Thymus (tissue), 11 donors: ENCODE measurements at regions not wholly inside any gene's neighbourhood (a gene's known extent, or its start where the extent isn't known, plus 50 kb on each side); places are given as distances from the start of the nearest gene placed in this dataset.
"Not testable (repeated sequence)": the region's sequence is repeated elsewhere in the genome, so short reads cannot be mapped to it uniquely, and the experiment has no call there.

Experiments
- DNase-seq, 9 donors: peaks; one replicate each; pipeline ENCODE4 v3.0.0-alpha.2; 2013; ENCODE audit warnings: low spot score in 9 of 9, low read depth in 6 of 9, missing footprints in 1 of 9
- H3K27ac ChIP-seq, 2 donors: one replicate each; pipeline ENCODE4 v1.5.1; 2013; ENCODE audit warnings: control low read depth in 1 of 2, low read depth in 1 of 2, low read length in 1 of 2, mild to moderate bottlenecking in 1 of 2, moderate library complexity in 1 of 2
- H3K27me3 ChIP-seq, 2 donors: one replicate each; pipeline ENCODE4 v1.5.1; 2013; ENCODE audit warnings: low read length in 1 of 2; ENCODE audit not compliant: control insufficient read depth in 2 of 2, insufficient read depth in 1 of 2
- H3K36me3 ChIP-seq, 2 donors: one replicate each; pipeline ENCODE4 v1.5.1; 2013; ENCODE audit warnings: low read length in 1 of 2, mild to moderate bottlenecking in 1 of 2, moderate library complexity in 1 of 2; ENCODE audit not compliant: control insufficient read depth in 2 of 2, insufficient read depth in 2 of 2
- H3K4me1 ChIP-seq, 2 donors: one replicate each; pipeline ENCODE4 v1.5.1; 2013; ENCODE audit warnings: low read length in 2 of 2; ENCODE audit not compliant: control insufficient read depth in 2 of 2, insufficient read depth in 2 of 2
- H3K4me3 ChIP-seq, 2 donors: one replicate each; pipeline ENCODE4 v1.5.1; 2013; ENCODE audit warnings: low read length in 2 of 2, control low read depth in 1 of 2, mild to moderate bottlenecking in 1 of 2
- H3K9me3 ChIP-seq, 2 donors: one replicate each; pipeline ENCODE4 v1.5.1; 2013; ENCODE audit warnings: low read length in 1 of 2, mild to moderate bottlenecking in 1 of 2; ENCODE audit not compliant: control insufficient read depth in 2 of 2, insufficient read depth in 1 of 2
- WGBS: extraction: QIAGEN DNeasy Blood & Tissue Kit; methylation state at CpG from one replicate; pipeline ENCODE4 v1.1.7; 2013; 5-methylcytosine and 5-hydroxymethylcytosine counted together
- donor health status: healthy.

DNA sequence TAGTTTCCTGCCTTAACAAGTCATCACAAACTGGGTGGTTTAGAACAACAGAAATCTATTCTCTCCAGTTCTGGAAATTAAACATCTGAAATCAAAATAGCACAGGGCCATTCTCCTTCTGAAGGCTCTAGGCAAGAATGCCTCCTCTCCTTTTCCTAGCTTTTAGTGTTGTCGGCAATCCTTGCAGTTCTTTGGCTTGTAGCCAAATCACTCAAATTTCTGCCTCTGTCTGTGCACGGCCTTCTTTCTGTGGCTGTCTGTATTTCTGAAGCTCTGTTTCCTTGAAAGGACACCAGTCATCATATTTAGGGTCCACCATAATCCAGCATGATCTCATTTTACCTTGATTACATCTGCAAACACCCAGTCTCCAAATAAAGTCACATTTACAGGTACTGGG is 795.5 kb downstream of the METTL15 start:
- no peaks in the 10 kb centered on the region for H3K4me1 ChIP-seq
- 61% methylated on average over 2 of the region's 2 CpGs for WGBS
- no peaks in the 10 kb centered on the region for H3K9me3 ChIP-seq
- DNase-seq: peak in 1 of 9 donors; percentile 5
- H3K36me3 ChIP-seq: no peaks in the 10 kb centered on the region
- no peak overlapping the region for H3K4me3 ChIP-seq
- no peak overlapping the region for H3K27ac ChIP-seq
- no peaks in the 10 kb centered on the region for H3K27me3 ChIP-seq

DNA sequence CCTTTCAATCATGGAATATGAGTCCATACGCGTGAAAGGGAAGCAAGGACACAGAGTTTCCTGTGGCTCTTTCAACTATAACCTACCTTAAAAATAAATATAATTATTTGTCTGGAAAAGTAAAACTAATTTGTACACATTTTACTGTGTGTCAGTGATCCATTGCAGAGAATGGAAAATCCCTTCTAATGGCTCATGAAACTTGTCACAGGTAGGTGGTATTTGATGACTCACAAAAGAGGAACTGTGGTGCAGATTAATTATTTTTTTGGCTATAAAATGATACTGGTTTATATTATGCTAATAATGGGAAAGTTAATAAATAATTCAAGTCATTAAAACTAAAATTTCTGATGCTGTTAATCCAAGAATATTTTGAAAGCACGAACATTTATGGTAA is 792.2 kb downstream of the METTL15 start:
- Histone ChIP-seq H3K27me3 (no peaks in the 10 kb centered on the region), H3K4me1 (no peaks in the 10 kb centered on the region), H3K36me3 (no peaks in the 10 kb centered on the region), H3K9me3 (no peaks in the 10 kb centered on the region), H3K27ac (no peak overlapping the region), H3K4me3 (no peak overlapping the region)
- no peak for DNase-seq
- WGBS: 94% methylated on average over 3 of the region's 3 CpGs

- no peaks in the 10 kb centered on the region for H3K36me3 ChIP-seq
- H3K27ac ChIP-seq: no peak overlapping the region
- H3K9me3 ChIP-seq: no peaks in the 10 kb centered on the region
- H3K4me1 ChIP-seq: no peaks in the 10 kb centered on the region
- no peak overlapping the region for H3K4me3 ChIP-seq
- H3K27me3 ChIP-seq: no peaks in the 10 kb centered on the region
- DNase-seq: no peak
Observed at GRCh38 chr11:28899706-28900105, 791.5 kb downstream of the METTL15 start.

- not testable (repeated sequence) for H3K27me3 ChIP-seq, DNase-seq, H3K4me3 ChIP-seq, H3K27ac ChIP-seq, H3K4me1 ChIP-seq, H3K9me3 ChIP-seq, H3K36me3 ChIP-seq
- WGBS: 94% methylated on average over 26 of the region's 26 CpGs
Observed at GRCh38 chr11:28890601-28891040, 782.4 kb downstream of the METTL15 start.

- Histone ChIP-seq H3K27ac (no peak overlapping the region), H3K4me3 (no peak overlapping the region), H3K4me1 (no peaks in the 10 kb centered on the region), H3K27me3 (no peaks in the 10 kb centered on the region), H3K9me3 (no peaks in the 10 kb centered on the region), H3K36me3 (no peaks in the 10 kb centered on the region)
- 55% methylated on average over 1 of the region's 1 CpG for WGBS
- DNase-seq: no peak
Observed at GRCh38 chr11:28887681-28888080, 779.5 kb downstream of the METTL15 start.

GRCh38 chr11:28879869-28880268 is 771.7 kb downstream of the METTL15 start:
- no peaks in the 10 kb centered on the region for H3K9me3 ChIP-seq

GRCh38 chr11:28878025-28878424 is 769.8 kb downstream of the METTL15 start:
- 93% methylated on average over 4 of the region's 4 CpGs for WGBS
- no peak for DNase-seq
- Histone ChIP-seq H3K9me3 (no peaks in the 10 kb centered on the region), H3K4me1 (no peaks in the 10 kb centered on the region), H3K4me3 (no peak overlapping the region), H3K36me3 (no peaks in the 10 kb centered on the region), H3K27ac (no peak overlapping the region), H3K27me3 (no peaks in the 10 kb centered on the region)

More at GRCh38 chr11:28879869-28880268, 771.7 kb downstream of the METTL15 start:
- 93% methylated on average over 2 of the region's 2 CpGs for WGBS
- no peak overlapping the region for H3K27ac ChIP-seq
- H3K36me3 ChIP-seq: no peaks in the 10 kb centered on the region
- H3K27me3 ChIP-seq: no peaks in the 10 kb centered on the region
- no peak for DNase-seq
- H3K4me3 ChIP-seq: no peak overlapping the region
- H3K4me1 ChIP-seq: no peaks in the 10 kb centered on the region

DNA sequence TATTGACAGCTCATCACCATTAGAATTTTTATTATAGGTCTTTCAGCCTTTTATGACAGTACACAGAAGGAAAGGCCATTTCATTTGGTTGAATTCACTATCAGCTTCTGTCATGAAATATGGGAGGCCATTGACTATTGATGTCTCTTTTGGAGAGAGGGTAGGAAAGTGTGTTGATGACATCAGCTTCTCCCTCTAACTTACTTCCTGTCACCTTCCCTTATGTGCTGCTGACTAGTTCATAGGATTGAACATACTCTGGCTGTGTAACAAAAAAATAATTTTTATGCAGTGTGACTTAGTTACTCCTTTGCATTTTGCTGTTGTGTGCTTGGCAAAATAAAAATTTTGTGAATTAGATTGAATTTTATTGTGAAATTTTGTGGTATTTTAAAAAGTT is 769.2 kb downstream of the METTL15 start:
- no peaks in the 10 kb centered on the region for H3K4me1 ChIP-seq
- no peaks in the 10 kb centered on the region for H3K36me3 ChIP-seq
- no peaks in the 10 kb centered on the region for H3K9me3 ChIP-seq
- no peaks in the 10 kb centered on the region for H3K27me3 ChIP-seq
- H3K4me3 ChIP-seq: no peak overlapping the region
- no peak for DNase-seq
- H3K27ac ChIP-seq: no peak overlapping the region

- H3K4me1 ChIP-seq: no peaks in the 10 kb centered on the region
- no peak overlapping the region for H3K4me3 ChIP-seq
- no peaks in the 10 kb centered on the region for H3K27me3 ChIP-seq
- H3K27ac ChIP-seq: no peak overlapping the region
- H3K36me3 ChIP-seq: no peaks in the 10 kb centered on the region
- 84% methylated on average over 1 of the region's 1 CpG for WGBS
- no peak for DNase-seq
- no peaks in the 10 kb centered on the region for H3K9me3 ChIP-seq
Observed at GRCh38 chr11:28874706-28875105, 766.5 kb downstream of the METTL15 start.

DNA sequence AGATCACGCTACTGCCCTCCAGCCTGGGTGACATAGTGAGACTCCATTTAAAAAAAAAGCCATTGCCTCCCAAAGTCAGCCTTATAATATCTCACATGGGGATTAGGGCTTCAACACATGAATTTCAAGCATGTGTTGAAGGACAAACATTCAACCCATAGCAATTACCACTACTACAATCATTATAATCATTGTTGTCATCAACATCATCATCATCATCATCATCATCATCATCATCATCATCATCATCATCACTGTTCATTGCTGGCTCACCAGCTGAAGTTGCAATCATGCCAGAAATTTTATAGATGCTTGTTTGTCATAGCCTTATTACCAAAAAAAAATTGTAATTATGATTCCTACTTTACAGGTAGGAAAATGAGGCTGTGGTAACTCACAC is 762.9 kb downstream of the METTL15 start:
- Histone ChIP-seq H3K36me3 (no peaks in the 10 kb centered on the region), H3K4me3 (no peak overlapping the region), H3K27me3 (no peaks in the 10 kb centered on the region), H3K4me1 (no peaks in the 10 kb centered on the region), H3K27ac (no peak overlapping the region), H3K9me3 (no peaks in the 10 kb centered on the region)
- 97% methylated on average over 1 of the region's 1 CpG for WGBS
- DNase-seq: no peak
